HG03175 (cell line): ENCODE measurements at regions not wholly inside any gene's neighbourhood (a gene's known extent, or its start where the extent isn't known, plus 50 kb on each side); places are given as distances from the start of the nearest gene placed in this dataset.

Experiments
- ATAC-seq: cut with Tn5 transposase; IDR thresholded peaks from one replicate; pipeline ENCODE4 v1.9.1; 2021; ENCODE audit warnings: mild to moderate bottlenecking, moderate library complexity; ENCODE audit not compliant: unreplicated experiment

- ATAC-seq, result no peak
Observed at GRCh38 chr15:96565266-96565665, 234.8 kb downstream of the NR2F2 start.

GRCh38 chr15:96574782-96575181 is 244.3 kb downstream of the NR2F2 start:
- ATAC-seq, result no peak

- ATAC-seq, result no peak
Observed at GRCh38 chr15:96576596-96576995, 246.1 kb downstream of the NR2F2 start.

- ATAC-seq, result no peak
Observed at GRCh38 chr15:96578393-96578792, 247.9 kb downstream of the NR2F2 start.

- no peak for ATAC-seq
Observed at GRCh38 chr15:96581371-96581770, 250.9 kb downstream of the NR2F2 start.

GRCh38 chr15:96582473-96582872 is 252.0 kb downstream of the NR2F2 start:
- no peak for ATAC-seq

- ATAC-seq, result no peak
Observed at GRCh38 chr15:96583671-96584070, 253.2 kb downstream of the NR2F2 start.

- no peak for ATAC-seq
Observed at GRCh38 chr15:96585484-96586386, 255.2 kb downstream of the NR2F2 start.

GRCh38 chr15:96586901-96587300 is 256.4 kb downstream of the NR2F2 start:
- no peak for ATAC-seq

GRCh38 chr15:96589864-96590263 is 259.4 kb downstream of the NR2F2 start:
- ATAC-seq, result no peak

- no peak for ATAC-seq
Observed at GRCh38 chr15:96593735-96594134, 263.2 kb downstream of the NR2F2 start.

- no peak for ATAC-seq
Observed at GRCh38 chr15:96595951-96596350, 265.5 kb downstream of the NR2F2 start.

- no peak for ATAC-seq
Observed at GRCh38 chr15:96598514-96598913, 268.0 kb downstream of the NR2F2 start.

- no peak for ATAC-seq
Observed at GRCh38 chr15:96599268-96599667, 268.8 kb downstream of the NR2F2 start.

- no peak for ATAC-seq
Observed at GRCh38 chr15:96600350-96600749, 269.9 kb downstream of the NR2F2 start.

- no peak for ATAC-seq
Observed at GRCh38 chr15:96606617-96607016, 276.1 kb downstream of the NR2F2 start.

GRCh38 chr15:96610757-96611156 is 280.3 kb downstream of the NR2F2 start:
- ATAC-seq, result no peak

- no peak for ATAC-seq
Observed at GRCh38 chr15:96612917-96613316, 282.4 kb downstream of the NR2F2 start.

GRCh38 chr15:96619174-96619573 is 288.7 kb downstream of the NR2F2 start:
- no peak for ATAC-seq

GRCh38 chr15:96622714-96623113 is 292.2 kb downstream of the NR2F2 start:
- no peak for ATAC-seq

- no peak for ATAC-seq
Observed at GRCh38 chr15:96625256-96625655, 294.8 kb downstream of the NR2F2 start.

GRCh38 chr15:96627031-96627568 is 296.6 kb downstream of the NR2F2 start:
- no peak for ATAC-seq
